HG02571 (cell line): ENCODE measurements at regions not wholly inside any gene's neighbourhood (a gene's known extent, or its start where the extent isn't known, plus 50 kb on each side); places are given as distances from the start of the nearest gene placed in this dataset.

Experiments used
- ATAC-seq: cut with Tn5 transposase; IDR thresholded peaks from one replicate; pipeline ENCODE4 v1.9.1; 2021; ENCODE audit warnings: mild to moderate bottlenecking, moderate library complexity; ENCODE audit not compliant: unreplicated experiment

DNA sequence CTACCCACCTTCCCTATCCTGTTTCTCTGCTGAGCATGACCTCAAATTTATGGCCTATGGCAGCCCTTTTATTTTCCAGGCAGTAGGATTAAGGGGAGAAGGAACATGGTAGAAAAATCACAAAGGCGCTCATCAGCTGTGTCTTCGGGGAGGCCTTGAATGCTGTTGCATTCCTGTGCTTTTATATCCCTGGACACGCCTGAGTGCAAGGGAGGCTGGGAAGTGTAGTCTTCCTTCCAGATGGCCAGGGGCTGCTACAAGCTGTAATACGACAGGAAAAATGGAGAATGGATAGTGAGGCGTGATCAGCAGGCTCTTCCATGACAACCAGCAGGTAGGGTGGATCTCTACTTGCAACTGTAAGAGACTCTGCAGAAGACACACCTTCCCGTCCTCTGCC is 210.9 kb upstream of the GGTLC1 start:
- no peak for ATAC-seq

DNA sequence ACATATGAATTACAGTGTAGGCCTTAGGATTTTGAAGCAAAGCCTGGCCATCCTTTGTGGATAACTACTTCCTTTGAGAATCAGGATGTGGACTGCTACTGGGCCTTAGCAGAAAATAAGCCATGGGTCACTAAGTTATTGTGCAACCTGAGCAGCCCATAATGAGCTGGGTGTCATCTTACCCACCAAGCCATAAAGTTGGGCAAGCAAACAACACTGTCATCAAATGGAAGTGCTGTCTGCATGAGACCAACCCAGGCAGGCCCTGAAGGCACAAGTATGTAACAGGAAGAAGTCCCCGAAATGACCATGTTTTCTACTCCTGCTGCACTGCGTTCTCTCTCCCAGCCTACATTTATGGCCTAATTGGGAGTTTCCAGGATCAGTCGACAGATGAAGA is 205.6 kb upstream of the GGTLC1 start:
- ATAC-seq = no peak

DNA sequence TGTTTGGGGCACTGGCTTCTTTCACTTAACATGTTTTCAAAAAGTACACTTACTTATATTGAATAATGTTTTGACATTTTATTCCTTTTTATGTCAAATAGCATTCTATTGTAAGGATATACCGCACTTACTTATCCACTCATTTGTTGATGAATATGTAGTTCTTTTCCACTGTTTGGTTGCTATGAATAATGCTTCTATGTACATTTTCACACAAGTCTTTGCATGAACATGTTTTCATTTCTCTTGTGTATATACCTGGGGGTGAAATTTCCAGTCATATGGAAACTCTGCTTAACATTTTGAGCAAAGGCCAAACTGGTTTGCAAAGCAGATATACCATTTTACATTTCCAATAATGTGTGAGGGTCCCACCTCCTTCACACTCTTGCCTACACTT is 202.3 kb upstream of the GGTLC1 start:
- no peak for ATAC-seq

- no peak for ATAC-seq
Measured at GRCh38 chr20:24185791-24186190, 197.2 kb upstream of the GGTLC1 start.

DNA sequence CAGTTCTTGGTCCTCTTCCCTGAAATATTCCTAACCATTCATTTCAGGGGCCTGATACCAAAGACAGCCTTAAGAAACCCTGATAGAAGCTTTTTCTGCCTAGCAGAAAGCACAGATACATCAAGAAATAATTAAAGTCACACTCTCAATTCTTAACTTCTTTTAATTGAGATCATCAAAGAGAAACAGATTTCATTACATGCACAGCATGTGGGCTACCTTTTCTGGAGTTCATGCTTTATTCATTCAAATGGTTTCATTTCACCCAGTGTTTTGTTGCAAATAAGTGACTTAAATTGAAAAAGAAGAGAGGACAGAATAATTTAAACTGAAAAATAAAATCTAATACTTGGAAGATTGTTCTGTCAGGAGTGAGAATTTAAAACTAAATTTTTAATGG is 192.6 kb upstream of the GGTLC1 start:
- ATAC-seq = no peak

GRCh38 chr20:24169256-24169655 is 180.7 kb upstream of the GGTLC1 start:
- no peak for ATAC-seq

DNA sequence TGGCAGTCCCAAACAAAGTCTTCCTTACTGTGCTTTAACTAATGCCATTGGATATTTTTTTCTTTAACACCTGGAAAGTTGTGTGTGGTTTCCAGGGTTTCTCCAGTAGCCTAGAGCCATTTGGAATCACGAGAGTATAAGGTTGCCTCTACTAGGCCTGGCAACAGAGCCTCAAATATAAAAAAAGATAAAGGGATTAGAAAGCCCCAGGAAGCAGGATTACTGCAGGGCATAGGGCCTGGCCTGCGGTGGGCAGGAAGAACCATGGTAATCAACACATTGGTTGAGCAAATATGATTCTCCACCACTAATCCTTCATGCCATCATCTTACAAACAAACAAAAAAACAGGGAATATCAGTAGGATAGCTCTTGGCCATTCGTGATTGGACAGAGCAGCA is 177.8 kb upstream of the GGTLC1 start:
- ATAC-seq = no peak

GRCh38 chr20:24166123-24166381 is 177.5 kb upstream of the GGTLC1 start:
- ATAC-seq = no peak

DNA sequence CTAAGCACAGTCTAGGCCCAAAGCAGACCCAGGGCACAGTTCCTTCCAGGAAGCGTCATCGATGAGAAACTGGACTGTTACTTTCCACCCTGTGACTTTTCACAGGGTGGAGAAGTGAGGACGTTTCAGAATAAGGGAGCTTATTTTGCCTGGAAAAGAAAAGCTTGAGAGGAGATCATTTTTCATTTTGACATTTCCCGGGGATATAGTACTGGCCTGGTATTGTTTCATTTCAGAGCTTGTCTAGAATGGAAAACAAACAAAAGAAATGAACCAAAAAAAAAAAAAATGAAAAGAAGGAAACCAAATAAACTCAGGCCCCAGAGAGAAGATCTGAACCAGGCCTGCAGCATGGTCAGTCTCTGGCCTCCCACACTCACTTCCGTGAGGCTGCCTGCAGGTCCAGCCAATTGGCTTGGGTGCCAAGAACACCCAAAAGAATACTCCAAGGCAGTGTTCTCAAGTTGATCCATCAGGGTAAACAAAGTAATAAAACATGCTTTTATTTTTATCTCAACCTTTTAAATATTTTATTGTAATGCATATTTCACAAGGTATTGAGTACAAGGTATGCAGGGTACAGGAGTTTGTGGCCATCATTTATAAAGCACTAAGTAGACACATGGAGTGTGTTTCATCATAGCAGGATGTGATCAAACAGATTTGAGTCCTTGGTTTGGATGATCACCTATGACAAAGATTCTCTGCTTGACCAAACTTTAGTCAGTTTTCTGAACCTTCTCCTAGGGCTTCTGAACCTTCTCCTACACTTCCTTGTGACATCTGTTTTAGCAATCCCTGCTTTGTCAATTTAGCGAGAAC is 176.9 kb upstream of the GGTLC1 start:
- ATAC-seq = no peak

DNA sequence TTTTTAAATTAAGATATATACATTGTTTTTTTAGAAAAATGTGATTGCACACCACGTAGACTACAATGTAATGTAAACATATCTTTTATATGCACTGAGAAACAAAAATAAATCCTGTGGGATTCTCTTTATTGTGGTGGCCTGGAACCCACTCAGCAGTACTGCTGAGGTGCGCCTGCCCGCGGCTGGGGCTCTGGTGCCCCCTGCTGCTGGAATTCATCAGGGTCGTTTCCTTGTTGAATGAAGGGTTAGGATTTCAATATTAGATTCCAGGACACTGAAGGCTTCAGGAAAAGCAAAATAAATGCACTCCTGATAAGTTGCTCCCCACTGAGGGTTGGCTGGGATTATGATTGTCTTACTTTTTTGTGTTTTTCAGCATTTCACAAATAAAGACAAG is 175.8 kb upstream of the GGTLC1 start:
- no peak for ATAC-seq

- ATAC-seq = no peak
Measured at GRCh38 chr20:24163506-24163905, 174.9 kb upstream of the GGTLC1 start.

GRCh38 chr20:24160563-24161281 is 172.1 kb upstream of the GGTLC1 start:
- ATAC-seq = no peak

GRCh38 chr20:24158281-24158680 is 169.7 kb upstream of the GGTLC1 start:
- ATAC-seq = no peak

DNA sequence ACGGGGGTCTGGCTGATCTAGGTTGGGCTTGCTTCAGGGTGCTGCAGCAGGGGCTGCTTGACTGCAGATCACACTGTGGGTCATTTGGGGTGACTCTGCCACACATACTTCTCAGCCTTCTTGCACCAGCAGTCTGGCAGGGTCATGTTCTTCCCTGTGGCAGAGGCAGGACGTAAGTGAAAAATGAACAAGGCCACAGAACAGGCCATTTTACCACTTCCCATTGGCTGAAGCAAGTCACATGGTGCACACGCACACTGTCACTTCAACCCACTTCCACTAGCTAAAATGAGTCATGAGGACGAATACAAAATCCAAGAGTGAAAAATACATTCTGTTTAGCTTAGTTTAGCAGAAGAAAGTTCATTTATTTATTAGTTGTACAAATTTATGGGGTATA is 168.6 kb upstream of the GGTLC1 start:
- ATAC-seq = no peak

- no peak for ATAC-seq
Measured at GRCh38 chr20:24153101-24154040, 164.8 kb upstream of the GGTLC1 start.

DNA sequence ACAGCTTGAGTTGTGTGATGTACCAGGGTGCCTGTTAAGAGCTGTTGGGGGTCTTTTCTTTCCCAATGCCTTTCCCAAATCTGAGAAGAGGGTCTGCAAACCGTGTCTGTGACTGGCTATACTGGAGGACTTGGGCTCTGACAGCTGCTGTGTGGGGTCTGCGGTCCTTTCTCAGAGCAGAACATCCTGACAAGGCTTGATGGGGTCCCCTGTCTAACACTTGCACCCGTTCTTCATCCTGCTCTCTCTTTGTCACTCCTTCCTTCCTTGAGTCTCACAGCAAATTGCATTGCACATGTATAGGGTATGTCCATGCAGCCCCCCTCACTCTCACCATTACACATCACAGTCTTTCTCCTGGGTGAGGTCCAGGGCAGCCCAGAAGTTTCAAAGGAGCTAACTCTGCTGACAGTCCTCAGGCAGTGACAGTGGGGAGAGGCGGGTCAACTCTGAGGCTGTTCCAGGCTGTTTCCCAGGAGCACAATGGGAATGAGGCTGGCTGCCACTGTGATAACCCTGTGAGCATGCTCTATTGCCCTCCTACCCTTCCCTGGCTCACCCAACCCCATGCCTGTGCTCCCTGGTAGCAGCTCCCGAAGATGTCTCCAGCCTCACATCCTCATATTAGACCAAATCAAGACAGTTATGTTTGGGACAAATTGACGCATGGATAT is 163.2 kb upstream of the GGTLC1 start:
- no peak for ATAC-seq

GRCh38 chr20:24150406-24150805 is 161.8 kb upstream of the GGTLC1 start:
- no peak for ATAC-seq

DNA sequence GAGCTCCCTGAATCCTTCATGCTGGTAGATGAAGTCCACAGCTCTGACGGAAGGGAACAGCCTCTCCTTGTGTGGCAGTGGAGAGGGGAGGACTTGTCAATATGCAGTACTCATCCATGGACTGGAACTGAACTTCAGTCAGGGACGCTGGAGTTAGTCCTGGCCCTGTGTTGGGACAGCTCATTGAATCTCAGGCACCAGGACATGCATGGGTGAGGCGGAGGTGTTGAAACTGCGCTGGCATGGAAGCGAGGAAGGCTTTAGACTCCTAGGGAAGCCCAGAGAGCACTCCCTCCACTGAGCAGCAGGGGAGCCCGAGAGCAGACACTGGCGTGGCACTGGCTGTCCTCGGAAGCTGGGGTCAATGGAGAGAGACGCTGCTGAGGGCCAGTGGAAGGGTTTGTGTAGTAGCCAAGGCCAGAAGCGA is 161.3 kb upstream of the GGTLC1 start:
- ATAC-seq = no peak

GRCh38 chr20:24149175-24149574 is 160.6 kb upstream of the GGTLC1 start:
- ATAC-seq = no peak

GRCh38 chr20:24148372-24148771 is 159.8 kb upstream of the GGTLC1 start:
- no peak for ATAC-seq

DNA sequence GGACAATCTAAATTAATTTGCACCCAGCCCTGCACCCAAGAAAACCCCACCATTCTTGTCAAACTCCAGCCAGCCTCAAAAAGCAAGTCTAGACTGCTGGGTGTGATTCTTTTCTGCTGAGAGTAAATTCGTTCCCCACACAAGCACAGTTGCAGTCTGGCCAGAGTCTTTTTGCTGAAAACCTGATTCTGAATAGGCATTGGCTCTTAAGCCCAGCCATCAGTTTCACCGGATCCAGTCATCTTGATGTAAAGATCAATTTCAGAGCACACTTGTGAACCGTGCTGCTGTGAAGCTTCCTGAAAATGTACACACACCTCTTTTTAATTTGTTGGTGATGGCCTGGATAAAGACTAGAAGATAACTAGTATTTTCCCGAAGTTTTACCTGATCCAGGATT is 159.4 kb upstream of the GGTLC1 start:
- no peak for ATAC-seq
